ENCODE measurements at regions not wholly inside any gene's neighbourhood (a gene's known extent, or its start where the extent isn't known, plus 50 kb on each side); places are given as distances from the start of the nearest gene placed in this dataset.

- Mint-ChIP-seq H3K4me1 (no peaks in the 10 kb centered on the region), H3K27me3 (ENCODE audit: insufficient read depth) (no peaks in the 10 kb centered on the region), H3K9me3 (no peaks in the 10 kb centered on the region), H3K27ac (no peak overlapping the region), H3K4me3 (no peak overlapping the region), H3K36me3 (ENCODE audit: low read depth) (no peaks in the 10 kb centered on the region)
- no peak for TF ChIP-seq CTCF (conservative IDR thresholded peaks at IDR 0.05)
- 90 to 100% methylated on average over 1 to 2 of the region's 2 CpGs for WGBS, 2 experiments (ENCODE audit: insufficient coverage in 1 of 2, insufficient read length in 1 of 2)
- no peaks in the 10 kb centered on the region for H3K9me3 ChIP-seq (ENCODE audit: control insufficient read depth, low read length)
- no peak overlapping the region for H3K27ac ChIP-seq (ENCODE audit: low read depth, low read length)
- no peaks in the 10 kb centered on the region for H3K27me3 ChIP-seq (ENCODE audit: control insufficient read depth, insufficient read depth, low read length, poor library complexity, severe bottlenecking)
- no peak for DNase-seq
- no peaks in the 10 kb centered on the region for H3K4me1 ChIP-seq (ENCODE audit: control insufficient read depth, insufficient read depth, low read length)
- no peak overlapping the region for H3K4me3 ChIP-seq (ENCODE audit: low read length)
- H3K9ac ChIP-seq (ENCODE audit: extremely low read depth, low read length, poor library complexity, severe bottlenecking): no peak overlapping the region
- no peaks in the 10 kb centered on the region for H3K36me3 ChIP-seq (ENCODE audit: control insufficient read depth, insufficient read depth, low read length)
These were observed 433.5 kb upstream of the B3GALT2 start for GRCh38 chr1:193619911-193620310.

- Histone ChIP-seq H3K36me3 (ENCODE audit: control insufficient read depth, insufficient read depth, low read length) (no peaks in the 10 kb centered on the region), H3K4me1 (ENCODE audit: control insufficient read depth, insufficient read depth, low read length) (no peaks in the 10 kb centered on the region), H3K9ac (ENCODE audit: extremely low read depth, low read length, poor library complexity, severe bottlenecking) (no peak overlapping the region), H3K27me3 (ENCODE audit: control insufficient read depth, insufficient read depth, low read length, poor library complexity, severe bottlenecking) (no peaks in the 10 kb centered on the region), H3K9me3 (ENCODE audit: control insufficient read depth, low read length) (no peaks in the 10 kb centered on the region), H3K4me3 (ENCODE audit: low read length) (no peak overlapping the region), H3K27ac (ENCODE audit: low read depth, low read length) (no peak overlapping the region)
- DNase-seq: no peak
- H3K27me3 Mint-ChIP-seq (ENCODE audit: insufficient read depth): no peaks in the 10 kb centered on the region
- WGBS, 2 experiments (ENCODE audit: insufficient coverage in 1 of 2, insufficient read length in 1 of 2): 89 to 90% methylated on average over 1 to 2 of the region's 2 CpGs
- H3K36me3 Mint-ChIP-seq (ENCODE audit: low read depth): no peaks in the 10 kb centered on the region
- no peaks in the 10 kb centered on the region for H3K4me1 Mint-ChIP-seq
- H3K27ac Mint-ChIP-seq: no peak overlapping the region
- no peaks in the 10 kb centered on the region for H3K9me3 Mint-ChIP-seq
- no peak overlapping the region for H3K4me3 Mint-ChIP-seq
- no peak for TF ChIP-seq CTCF (conservative IDR thresholded peaks at IDR 0.05)
These were observed 428.4 kb upstream of the B3GALT2 start for GRCh38 chr1:193614817-193615216.

- Histone ChIP-seq H3K36me3 (ENCODE audit: control insufficient read depth, insufficient read depth, low read length) (no peaks in the 10 kb centered on the region), H3K27me3 (ENCODE audit: control insufficient read depth, insufficient read depth, low read length, poor library complexity, severe bottlenecking) (no peaks in the 10 kb centered on the region), H3K4me1 (ENCODE audit: control insufficient read depth, insufficient read depth, low read length) (no peaks in the 10 kb centered on the region), H3K27ac (ENCODE audit: low read depth, low read length) (no peak overlapping the region), H3K9me3 (ENCODE audit: control insufficient read depth, low read length) (no peaks in the 10 kb centered on the region), H3K4me3 (ENCODE audit: low read length) (no peak overlapping the region), H3K9ac (ENCODE audit: extremely low read depth, low read length, poor library complexity, severe bottlenecking) (no peak overlapping the region)
- Mint-ChIP-seq H3K4me1 (no peaks in the 10 kb centered on the region), H3K27me3 (ENCODE audit: insufficient read depth) (no peaks in the 10 kb centered on the region), H3K36me3 (ENCODE audit: low read depth) (no peaks in the 10 kb centered on the region), H3K4me3 (no peak overlapping the region), H3K27ac (no peak overlapping the region), H3K9me3 (no peaks in the 10 kb centered on the region)
- 94 to 100% methylated on average over 2 to 3 of the region's 3 CpGs for WGBS, 2 experiments (ENCODE audit: insufficient coverage in 1 of 2, insufficient read length in 1 of 2)
- no peak for TF ChIP-seq CTCF (conservative IDR thresholded peaks at IDR 0.05)
- no peak for DNase-seq
These were observed 427.9 kb upstream of the B3GALT2 start for GRCh38 chr1:193614275-193614674.
